ENCODE measurements at regions not wholly inside any gene's neighbourhood (a gene's known extent, or its start where the extent isn't known, plus 50 kb on each side); places are given as distances from the start of the nearest gene placed in this dataset.
"Not testable (repeated sequence)": the region's sequence is repeated elsewhere in the genome, so short reads cannot be mapped to it uniquely, and the experiment has no call there.

GRCh38 chr7:152522571-152523067, 86.8 kb upstream of the KMT2C start:
- TF ChIP-seq CTCF (IDR thresholded peaks at IDR 0.05; ENCODE audit: insufficient read depth, low read depth, low read length, missing control alignments): no peak
- H3K4me3 ChIP-seq (ENCODE audit: low read length): no peak overlapping the region
- DNase-seq (ENCODE audit: low read depth): no peak

GRCh38 chr7:152521420-152522337, 85.9 kb upstream of the KMT2C start:
- no peak for TF ChIP-seq CTCF (IDR thresholded peaks at IDR 0.05; ENCODE audit: insufficient read depth, low read depth, low read length, missing control alignments)
- DNase-seq (ENCODE audit: low read depth): no peak
- no peak overlapping the region for H3K4me3 ChIP-seq (ENCODE audit: low read length)

- no peak for DNase-seq (ENCODE audit: low read depth)
- TF ChIP-seq CTCF (IDR thresholded peaks at IDR 0.05; ENCODE audit: insufficient read depth, low read depth, low read length, missing control alignments): no peak
Observed at GRCh38 chr7:152520861-152521302, 85.1 kb upstream of the KMT2C start.

GRCh38 chr7:152519290-152519689, 83.5 kb upstream of the KMT2C start:
- TF ChIP-seq CTCF (IDR thresholded peaks at IDR 0.05; ENCODE audit: insufficient read depth, low read depth, low read length, missing control alignments): no peak
- no peak overlapping the region for H3K4me3 ChIP-seq (ENCODE audit: low read length)
- no peak for DNase-seq (ENCODE audit: low read depth)

More at GRCh38 chr7:152520861-152521302, 85.1 kb upstream of the KMT2C start:
- H3K4me3 ChIP-seq (ENCODE audit: low read length): no peak overlapping the region

GRCh38 chr7:152516216-152516615, 80.4 kb upstream of the KMT2C start:
- H3K4me3 ChIP-seq (ENCODE audit: low read length): no peak overlapping the region
- no peak for TF ChIP-seq CTCF (IDR thresholded peaks at IDR 0.05; ENCODE audit: insufficient read depth, low read depth, low read length, missing control alignments)
- no peak for DNase-seq (ENCODE audit: low read depth)

- not testable (repeated sequence) for H3K4me3 ChIP-seq (ENCODE audit: low read length); DNase-seq (ENCODE audit: low read depth)
Observed at GRCh38 chr7:152515266-152515950, 79.6 kb upstream of the KMT2C start.

GRCh38 chr7:152514771-152515105, 78.9 kb upstream of the KMT2C start:
- no peak for TF ChIP-seq CTCF (IDR thresholded peaks at IDR 0.05; ENCODE audit: insufficient read depth, low read depth, low read length, missing control alignments)
- DNase-seq (ENCODE audit: low read depth): no peak
- no peak overlapping the region for H3K4me3 ChIP-seq (ENCODE audit: low read length)

Data from epithelial cell of esophagus (primary cell).